Loucy (cell line): ENCODE measurements at regions not wholly inside any gene's neighbourhood (a gene's known extent, or its start where the extent isn't known, plus 50 kb on each side); places are given as distances from the start of the nearest gene placed in this dataset.

Experiments
- H2AFZ ChIP-seq: fragments of 200-600 bp; sonication (generic); 2 replicates; pipeline ENCODE4 v1.6.0; 2016; ENCODE audit warnings: antibody characterized with exemption, mild to moderate bottlenecking, low read length, moderate library complexity
- H3F3A ChIP-seq: fragments of 200-600 bp; 2 replicates; pipeline ENCODE4 v1.6.0; 2016; ENCODE audit warnings: antibody characterized with exemption, low read depth, mild to moderate bottlenecking
- H3K27me3 ChIP-seq: fragments of 200-600 bp; sonication (generic); 2 replicates; pipeline ENCODE4 v1.6.1; 2014; ENCODE audit warnings: low read length, mild to moderate bottlenecking; ENCODE audit not compliant: insufficient read depth, poor library complexity, severe bottlenecking
- H3K36me3 ChIP-seq: fragments of 200-600 bp; sonication (generic); 2 replicates; pipeline ENCODE4 v1.6.1; 2016; ENCODE audit warnings: low read length; ENCODE audit not compliant: insufficient read depth
- H3K4me1 ChIP-seq: fragments of 200-600 bp; sonication (generic); 2 replicates; pipeline ENCODE4 v1.5.1; 2014; ENCODE audit warnings: low read length, mild to moderate bottlenecking; ENCODE audit not compliant: insufficient read depth, poor library complexity, severe bottlenecking
- H3K4me2 ChIP-seq: fragments of 200-600 bp; sonication (generic); 2 replicates; pipeline ENCODE4 v1.6.0; 2014; ENCODE audit warnings: antibody characterized with exemption, low read length, low read depth, mild to moderate bottlenecking; ENCODE audit not compliant: poor library complexity, severe bottlenecking
- H3K4me3 ChIP-seq: fragments of 200-600 bp; sonication (generic); 2 replicates; pipeline ENCODE4 v1.5.1; 2014; ENCODE audit warnings: low read length, mild to moderate bottlenecking, mixed read lengths; ENCODE audit not compliant: poor library complexity, severe bottlenecking
- H3K79me2 ChIP-seq: fragments of 200-600 bp; sonication (generic); 2 replicates; pipeline ENCODE4 v1.6.1; 2014; ENCODE audit warnings: low read length; ENCODE audit not compliant: insufficient read depth
- H3K9ac ChIP-seq: fragments of 200-600 bp; sonication (generic); 2 replicates; pipeline ENCODE4 v1.6.0; 2014; ENCODE audit warnings: mild to moderate bottlenecking, low read depth, low read length, moderate library complexity; ENCODE audit not compliant: poor library complexity, severe bottlenecking
- H3K9me2 ChIP-seq: fragments of 200-600 bp; sonication (generic); replicated peaks from 2 replicates; pipeline ENCODE4 v1.6.1; 2016; ENCODE audit warnings: low read depth, low read length, mixed read lengths
- H3K9me3 ChIP-seq: fragments of 200-600 bp; sonication (generic); 2 replicates; pipeline ENCODE4 v1.6.1; 2014; ENCODE audit warnings: mild to moderate bottlenecking, antibody characterized with exemption, low read length, low read depth; ENCODE audit not compliant: insufficient read depth
- H4K20me1 ChIP-seq: fragments of 200-600 bp; sonication (generic); 2 replicates; pipeline ENCODE4 v1.6.0; 2014; ENCODE audit warnings: antibody characterized with exemption, low read length, mild to moderate bottlenecking; ENCODE audit not compliant: insufficient read depth, poor library complexity, severe bottlenecking
- EZH2phosphoT487 ChIP-seq: fragments of 200-600 bp; IDR thresholded peaks from 2 replicates; pipeline ENCODE4 v1.6.1; 2018; ENCODE audit warnings: antibody characterized with exemption, mild to moderate bottlenecking, moderate library complexity, borderline replicate concordance
- TF ChIP-seq, protein P1 (sequence below): fragments of 200-600 bp; sonication (generic); conservative IDR thresholded peaks from 2 replicates; pipeline ENCODE4 v1.5.1; 2014; ENCODE audit warnings: mild to moderate bottlenecking, antibody characterized with exemption, low read length

DNA sequence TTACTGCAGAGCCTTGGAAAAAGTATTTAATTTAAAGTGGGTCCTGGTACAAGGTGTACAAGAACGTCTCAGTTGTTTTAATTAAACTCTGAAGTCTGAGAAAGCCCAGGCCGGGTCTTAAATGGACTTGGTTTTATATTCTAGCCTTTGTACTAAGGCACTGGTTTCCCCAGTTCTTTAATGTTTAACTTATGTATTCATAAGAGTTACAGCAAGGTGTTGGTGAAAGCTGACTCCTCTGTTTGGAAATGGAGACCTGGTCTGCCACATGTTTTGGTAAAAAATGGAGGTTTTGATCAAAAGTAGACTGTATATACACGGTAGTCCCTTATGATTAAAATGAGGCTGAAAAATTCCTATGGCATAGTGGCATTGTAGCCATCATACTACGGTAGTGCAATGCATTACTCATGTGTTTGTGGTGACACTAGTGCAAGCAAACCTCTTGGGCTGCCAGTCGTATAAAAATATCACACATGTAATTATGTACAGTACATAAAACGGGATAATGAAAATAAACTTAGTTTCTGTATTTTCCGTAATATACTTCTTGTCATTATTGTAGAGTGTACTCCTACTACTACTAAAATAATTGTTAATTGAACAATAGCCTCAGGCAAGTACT lies 883.4 kb upstream of the SPRY2 start:
- H3F3A ChIP-seq: no peaks in the 10 kb centered on the region
- H3K27me3 ChIP-seq: no peaks in the 10 kb centered on the region
- no peaks in the 10 kb centered on the region for H3K4me1 ChIP-seq
- H4K20me1 ChIP-seq: no peaks in the 10 kb centered on the region
- no peaks in the 10 kb centered on the region for H3K9me3 ChIP-seq
- no peaks in the 10 kb centered on the region for H3K36me3 ChIP-seq
- no peak overlapping the region for H3K9ac ChIP-seq
- H3K4me3 ChIP-seq: no peak overlapping the region
- TF ChIP-seq, protein P1, sequence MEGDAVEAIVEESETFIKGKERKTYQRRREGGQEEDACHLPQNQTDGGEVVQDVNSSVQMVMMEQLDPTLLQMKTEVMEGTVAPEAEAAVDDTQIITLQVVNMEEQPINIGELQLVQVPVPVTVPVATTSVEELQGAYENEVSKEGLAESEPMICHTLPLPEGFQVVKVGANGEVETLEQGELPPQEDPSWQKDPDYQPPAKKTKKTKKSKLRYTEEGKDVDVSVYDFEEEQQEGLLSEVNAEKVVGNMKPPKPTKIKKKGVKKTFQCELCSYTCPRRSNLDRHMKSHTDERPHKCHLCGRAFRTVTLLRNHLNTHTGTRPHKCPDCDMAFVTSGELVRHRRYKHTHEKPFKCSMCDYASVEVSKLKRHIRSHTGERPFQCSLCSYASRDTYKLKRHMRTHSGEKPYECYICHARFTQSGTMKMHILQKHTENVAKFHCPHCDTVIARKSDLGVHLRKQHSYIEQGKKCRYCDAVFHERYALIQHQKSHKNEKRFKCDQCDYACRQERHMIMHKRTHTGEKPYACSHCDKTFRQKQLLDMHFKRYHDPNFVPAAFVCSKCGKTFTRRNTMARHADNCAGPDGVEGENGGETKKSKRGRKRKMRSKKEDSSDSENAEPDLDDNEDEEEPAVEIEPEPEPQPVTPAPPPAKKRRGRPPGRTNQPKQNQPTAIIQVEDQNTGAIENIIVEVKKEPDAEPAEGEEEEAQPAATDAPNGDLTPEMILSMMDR: no peak
- TF ChIP-seq EZH2phosphoT487: no peak
- no peaks in the 10 kb centered on the region for H3K79me2 ChIP-seq
- no peaks in the 10 kb centered on the region for H3K9me2 ChIP-seq
- H2AFZ ChIP-seq: no peak overlapping the region
- H3K4me2 ChIP-seq: no peak overlapping the region

DNA sequence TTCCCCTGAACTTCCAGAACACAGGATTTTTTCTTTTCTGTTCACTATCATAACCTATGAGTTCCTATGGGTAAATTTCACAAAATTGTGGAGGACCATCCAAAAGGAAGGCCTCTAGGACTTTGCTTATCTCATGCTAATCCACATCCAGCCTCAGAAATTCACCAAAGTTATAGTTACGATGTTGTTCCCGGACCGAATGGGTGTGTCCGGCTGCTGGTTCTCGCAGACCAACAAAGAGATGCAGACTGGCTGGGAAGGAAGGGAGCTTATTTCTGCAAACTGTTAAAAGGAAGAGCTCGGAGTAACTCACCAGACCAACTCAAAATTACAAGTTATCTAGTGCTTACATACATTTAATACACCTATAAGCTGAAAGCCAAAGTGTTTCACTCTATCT lies 882.9 kb upstream of the SPRY2 start:
- TF ChIP-seq, protein P1: no peak
- no peaks in the 10 kb centered on the region for H3F3A ChIP-seq
- no peaks in the 10 kb centered on the region for H3K79me2 ChIP-seq
- no peaks in the 10 kb centered on the region for H4K20me1 ChIP-seq
- H2AFZ ChIP-seq: no peak overlapping the region
- H3K36me3 ChIP-seq: no peaks in the 10 kb centered on the region
- no peaks in the 10 kb centered on the region for H3K9me3 ChIP-seq
- H3K4me3 ChIP-seq: no peak overlapping the region
- no peaks in the 10 kb centered on the region for H3K4me1 ChIP-seq
- H3K4me2 ChIP-seq: no peak overlapping the region
- no peaks in the 10 kb centered on the region for H3K9me2 ChIP-seq
- H3K9ac ChIP-seq: no peak overlapping the region
- H3K27me3 ChIP-seq: no peaks in the 10 kb centered on the region

DNA sequence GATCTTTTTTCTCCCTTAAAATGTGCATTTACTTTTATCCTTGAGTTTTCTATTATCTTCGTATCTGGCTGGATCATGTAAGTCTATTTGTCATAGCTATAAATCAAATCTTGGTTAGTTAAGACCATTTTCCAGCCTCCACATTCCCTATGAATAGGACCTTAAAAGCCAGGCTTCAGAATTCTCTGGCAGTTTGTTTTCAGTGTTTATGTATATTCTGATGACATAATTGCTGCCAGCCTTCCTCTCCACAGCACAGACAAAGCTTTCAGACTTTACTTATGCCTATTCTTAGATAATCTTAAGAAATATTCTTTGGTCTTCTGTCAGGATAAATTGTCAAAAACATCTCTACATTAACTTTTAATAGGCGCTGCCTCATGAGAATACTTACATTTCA lies 870.8 kb upstream of the SPRY2 start:
- no peak overlapping the region for H3K4me2 ChIP-seq
- TF ChIP-seq EZH2phosphoT487: no peak
- TF ChIP-seq, protein P1: no peak

More for the DNA sequence above, 870.8 kb upstream of the SPRY2 start:
- Histone ChIP-seq H3K9me3 (no peaks in the 10 kb centered on the region), H4K20me1 (no peaks in the 10 kb centered on the region), H3K27me3 (no peaks in the 10 kb centered on the region), H3F3A (no peaks in the 10 kb centered on the region), H3K9me2 (no peaks in the 10 kb centered on the region), H3K36me3 (no peaks in the 10 kb centered on the region), H3K79me2 (no peaks in the 10 kb centered on the region), H3K4me1 (no peaks in the 10 kb centered on the region), H3K4me3 (no peak overlapping the region), H3K9ac (no peak overlapping the region), H2AFZ (no peak overlapping the region)
